Muscle layer of duodenum (tissue), 2 donors: ENCODE measurements at regions not wholly inside any gene's neighbourhood (a gene's known extent, or its start where the extent isn't known, plus 50 kb on each side); places are given as distances from the start of the nearest gene placed in this dataset.

ENCODE experiments used
- H3K27ac ChIP-seq: one replicate; pipeline ENCODE4 v1.7.0; 2013; ENCODE audit warnings: mild to moderate bottlenecking, low read length
- H3K27me3 ChIP-seq: one replicate; pipeline ENCODE4 v1.7.0; 2013; ENCODE audit warnings: low read depth, mild to moderate bottlenecking, control low read depth, low read length
- H3K36me3 ChIP-seq, 2 donors: one replicate each; pipeline ENCODE4 v1.7.0; 2013; ENCODE audit warnings: low read length in 2 of 2, control low read depth in 1 of 2, mild to moderate bottlenecking in 1 of 2; ENCODE audit not compliant: insufficient read depth in 2 of 2, control insufficient read depth in 1 of 2
- H3K4me1 ChIP-seq, 2 donors: one replicate each; pipeline ENCODE4 v1.7.0; 2013; ENCODE audit warnings: low read length in 2 of 2, mild to moderate bottlenecking in 2 of 2, control low read depth in 1 of 2, moderate library complexity in 1 of 2; ENCODE audit not compliant: insufficient read depth in 2 of 2, control insufficient read depth in 1 of 2
- H3K4me3 ChIP-seq, 2 donors: one replicate each; pipeline ENCODE4 v1.7.0; 2013; ENCODE audit warnings: low read length in 2 of 2, low read depth in 1 of 2, mild to moderate bottlenecking in 1 of 2
- H3K9me3 ChIP-seq, 2 donors: one replicate each; pipeline ENCODE4 v1.7.0; 2013; ENCODE audit warnings: low read length in 2 of 2, control low read depth in 1 of 2, mild to moderate bottlenecking in 1 of 2; ENCODE audit not compliant: control insufficient read depth in 1 of 2
- donor health status: healthy.

GRCh38 chr10:125334545-125334944 is 174.2 kb upstream of the CTBP2 start:
- Histone ChIP-seq H3K4me3 (no peak overlapping the region), H3K27me3 (no peaks in the 10 kb centered on the region), H3K9me3 (no peaks in the 10 kb centered on the region), H3K36me3 (no peaks in the 10 kb centered on the region), H3K4me1 (no peaks in the 10 kb centered on the region), H3K27ac (no peak overlapping the region)

- no peaks in the 10 kb centered on the region for H3K36me3 ChIP-seq
- H3K4me1 ChIP-seq = no peaks in the 10 kb centered on the region
- no peak overlapping the region for H3K4me3 ChIP-seq
- no peak overlapping the region for H3K27ac ChIP-seq
- H3K27me3 ChIP-seq = no peaks in the 10 kb centered on the region
- H3K9me3 ChIP-seq = no peaks in the 10 kb centered on the region
Observed at GRCh38 chr10:125333769-125334168, 173.4 kb upstream of the CTBP2 start.

GRCh38 chr10:125333209-125333591 is 172.8 kb upstream of the CTBP2 start:
- no peaks in the 10 kb centered on the region for H3K27me3 ChIP-seq
- H3K4me3 ChIP-seq = no peak overlapping the region
- no peaks in the 10 kb centered on the region for H3K36me3 ChIP-seq
- no peaks in the 10 kb centered on the region for H3K4me1 ChIP-seq
- no peaks in the 10 kb centered on the region for H3K9me3 ChIP-seq
- no peak overlapping the region for H3K27ac ChIP-seq

- Histone ChIP-seq H3K36me3 (no peaks in the 10 kb centered on the region), H3K27ac (no peak overlapping the region), H3K4me1 (no peaks in the 10 kb centered on the region), H3K4me3 (no peak overlapping the region), H3K27me3 (no peaks in the 10 kb centered on the region), H3K9me3 (no peaks in the 10 kb centered on the region)
Observed at GRCh38 chr10:125332548-125333208, 172.3 kb upstream of the CTBP2 start.

- Histone ChIP-seq H3K36me3 (no peaks in the 10 kb centered on the region), H3K4me3 (no peak overlapping the region), H3K27ac (no peak overlapping the region), H3K4me1 (no peaks in the 10 kb centered on the region), H3K27me3 (no peaks in the 10 kb centered on the region), H3K9me3 (peaks cover 0 to 8% of the 10 kb centered on the region in 2 donors)
Observed at GRCh38 chr10:125331056-125331455, 170.7 kb upstream of the CTBP2 start.

GRCh38 chr10:125329056-125329455 is 168.7 kb upstream of the CTBP2 start:
- Histone ChIP-seq H3K4me1 (no peaks in the 10 kb centered on the region), H3K4me3 (no peak overlapping the region), H3K9me3 (peaks cover 0 to 9% of the 10 kb centered on the region in 2 donors), H3K27ac (no peak overlapping the region), H3K27me3 (no peaks in the 10 kb centered on the region), H3K36me3 (no peaks in the 10 kb centered on the region)

GRCh38 chr10:125325326-125325725 is 165.0 kb upstream of the CTBP2 start:
- H3K9me3 ChIP-seq = peaks cover 9 to 14% of the 10 kb centered on the region in 2 donors
- no peak overlapping the region for H3K27ac ChIP-seq
- H3K27me3 ChIP-seq = no peaks in the 10 kb centered on the region
- H3K4me1 ChIP-seq = no peaks in the 10 kb centered on the region
- no peak overlapping the region for H3K4me3 ChIP-seq
- no peaks in the 10 kb centered on the region for H3K36me3 ChIP-seq

GRCh38 chr10:125316436-125316835 is 156.1 kb upstream of the CTBP2 start:
- H3K4me1 ChIP-seq = no peaks in the 10 kb centered on the region
- H3K27me3 ChIP-seq = no peaks in the 10 kb centered on the region
- H3K27ac ChIP-seq = no peak overlapping the region
- peaks cover 0 to 2% of the 10 kb centered on the region in 2 donors for H3K9me3 ChIP-seq
- no peaks in the 10 kb centered on the region for H3K36me3 ChIP-seq
- H3K4me3 ChIP-seq = no peak overlapping the region

- Histone ChIP-seq H3K9me3 (no peaks in the 10 kb centered on the region), H3K27ac (no peak overlapping the region), H3K4me1 (no peaks in the 10 kb centered on the region), H3K27me3 (no peaks in the 10 kb centered on the region), H3K36me3 (no peaks in the 10 kb centered on the region), H3K4me3 (no peak overlapping the region)
Observed at GRCh38 chr10:125300937-125301336, 140.6 kb upstream of the CTBP2 start.

GRCh38 chr10:125299461-125299860 is 139.1 kb upstream of the CTBP2 start:
- Histone ChIP-seq H3K4me1 (no peaks in the 10 kb centered on the region), H3K4me3 (no peak overlapping the region), H3K9me3 (no peaks in the 10 kb centered on the region)

GRCh38 chr10:125296598-125296997 is 136.2 kb upstream of the CTBP2 start:
- H3K9me3 ChIP-seq = no peaks in the 10 kb centered on the region
- no peak overlapping the region for H3K4me3 ChIP-seq
- H3K27ac ChIP-seq = no peak overlapping the region
- H3K36me3 ChIP-seq = no peaks in the 10 kb centered on the region
- no peaks in the 10 kb centered on the region for H3K27me3 ChIP-seq
- H3K4me1 ChIP-seq = no peaks in the 10 kb centered on the region

More at GRCh38 chr10:125299461-125299860, 139.1 kb upstream of the CTBP2 start:
- Histone ChIP-seq H3K27me3 (no peaks in the 10 kb centered on the region), H3K27ac (no peak overlapping the region), H3K36me3 (no peaks in the 10 kb centered on the region)

GRCh38 chr10:125294109-125294508 is 133.7 kb upstream of the CTBP2 start:
- Histone ChIP-seq H3K4me1 (no peaks in the 10 kb centered on the region), H3K9me3 (no peaks in the 10 kb centered on the region), H3K36me3 (no peaks in the 10 kb centered on the region), H3K27ac (no peak overlapping the region), H3K4me3 (no peak overlapping the region), H3K27me3 (no peaks in the 10 kb centered on the region)
